GM12878 (cell line): ENCODE measurements at regions not wholly inside any gene's neighbourhood (a gene's known extent, or its start where the extent isn't known, plus 50 kb on each side); places are given as distances from the start of the nearest gene placed in this dataset.

ENCODE experiments used
- ATAC-seq: fragments of 200-7000 bp; cut with Tn5 transposase; 3 replicates; pipeline ENCODE4 v1.9.1; 2020; ENCODE audit warnings: mild to moderate bottlenecking, moderate library complexity
- BruUV-seq: library from RNA; stranded (reverse); fragments of 400-500 nt; replicated peaks from 2 replicates; lab custom pipeline; 2021; lab: Mats Ljungman, UMichigan
- CTCF ChIA-PET: fragments of 300-600 bp; sonication (Branson Sonifier 250); formaldehyde crosslinking; extraction: SDS; loops from one replicate; lab custom pipeline; 2021; ENCODE audit warnings: inconsistent platforms; lab: Yijun Ruan, JAX
- POLR2A ChIA-PET: fragments of 350-600 bp; formaldehyde crosslinking; extraction: SDS; loops from one replicate; lab custom pipeline; 2021; ENCODE audit warnings: inconsistent platforms; lab: Charles Lee
- RAD21 ChIA-PET: fragments of 300-600 bp; sonication (Branson Sonifier 250); formaldehyde crosslinking; loops from one replicate; lab custom pipeline; 2023; ENCODE audit warnings: antibody characterized with exemption; ENCODE audit not compliant: unreplicated experiment; lab: Charles Lee
- SMC1A ChIA-PET: fragments of 300-600 bp; sonication (Branson Sonifier 250); formaldehyde crosslinking; loops from one replicate; lab custom pipeline; 2023; ENCODE audit not compliant: unreplicated experiment, uncharacterized antibody; lab: Charles Lee
- DNase-seq: peaks from one replicate; pipeline ENCODE4 v3.0.0-alpha.2; 2011; ENCODE audit warnings: low read depth, low spot score
- FAIRE-seq: peaks from 3 replicates; lab custom pipeline; 2011; peaks lifted over from hg19 to GRCh38; lab: Jason Lieb, UNC
- H2AFZ ChIP-seq: 2 replicates; pipeline ENCODE4 v1.6.0; 2011; ENCODE audit warnings: low read depth, low read length, control low read depth; ENCODE audit not compliant: control insufficient read depth
- H3K27ac ChIP-seq: 2 replicates; pipeline ENCODE4 v1.5.1; 2011; ENCODE audit warnings: control low read depth; ENCODE audit not compliant: control insufficient read depth, insufficient read depth
- H3K27me3 ChIP-seq, 2 experiments: replicated peaks in 1 of 2; 2 replicates each; pipeline versions ENCODE4 v1.6.0 to v1.6.1; 2011; ENCODE audit warnings: low read length in 1 of 2; ENCODE audit not compliant: control insufficient read depth in 2 of 2, insufficient read depth in 2 of 2
- H3K36me3 ChIP-seq, 2 experiments: 2 replicates each; pipeline ENCODE4 v1.5.1; 2011; ENCODE audit warnings: low read length in 1 of 2; ENCODE audit not compliant: control insufficient read depth in 2 of 2, insufficient read depth in 2 of 2
- H3K4me1 ChIP-seq: 2 replicates; pipeline ENCODE4 v1.6.1; 2011; ENCODE audit warnings: mild to moderate bottlenecking, low read length, moderate library complexity, mixed read lengths; ENCODE audit not compliant: control insufficient read depth, insufficient read depth
- H3K4me2 ChIP-seq: 2 replicates; pipeline ENCODE4 v1.6.0; 2011; ENCODE audit warnings: control low read depth; ENCODE audit not compliant: control insufficient read depth, insufficient read depth
- H3K4me3 ChIP-seq: fragments of 200-600 bp; sonication (generic); 2 replicates; pipeline ENCODE4 v1.5.1; 2016
- H3K79me2 ChIP-seq: 2 replicates; pipeline ENCODE4 v1.6.0; 2011; ENCODE audit warnings: low read length; ENCODE audit not compliant: control insufficient read depth, insufficient read depth
- H3K9ac ChIP-seq: 2 replicates; pipeline ENCODE4 v1.8.0; 2011; ENCODE audit warnings: low read length, control low read depth, mixed read lengths; ENCODE audit not compliant: control insufficient read depth, insufficient read depth
- H3K9me3 ChIP-seq: replicated peaks from 3 replicates; pipeline ENCODE4 v1.5.1; 2011; ENCODE audit warnings: mild to moderate bottlenecking, low read length; ENCODE audit not compliant: control insufficient read depth, insufficient read depth
- H4K20me1 ChIP-seq: 2 replicates; pipeline ENCODE4 v1.6.0; 2011; ENCODE audit not compliant: control insufficient read depth, insufficient read depth
- BRCA1 ChIP-seq: IDR thresholded peaks from 2 replicates; pipeline ENCODE4 v1.6.1; 2011; ENCODE audit warnings: low read depth, low read length, improper control_type of control experiment
- CHD1 ChIP-seq: IDR thresholded peaks from 2 replicates; pipeline ENCODE4 v1.6.1; 2012; ENCODE audit warnings: low read depth, low read length, improper control_type of control experiment
- CHD2 ChIP-seq: IDR thresholded peaks from 2 replicates; pipeline ENCODE4 v1.6.1; 2011; ENCODE audit warnings: low read depth, low read length, improper control_type of control experiment, borderline replicate concordance
- HDAC2 ChIP-seq: fragments of 200-600 bp; sonication (generic); IDR thresholded peaks from 2 replicates; pipeline ENCODE4 v1.6.1; 2017
- HDAC6 ChIP-seq: fragments of 200-600 bp; sonication (generic); IDR thresholded peaks from one replicate; pipeline ENCODE4 v1.8.0; 2017; ENCODE audit warnings: antibody characterized with exemption; ENCODE audit not compliant: unreplicated experiment
- RAD51 ChIP-seq: fragments of 450-650 bp; IDR thresholded peaks from 2 replicates; pipeline ENCODE4 v1.6.1; 2016; ENCODE audit warnings: moderate library complexity, mild to moderate bottlenecking, inconsistent platforms
- RFX5 ChIP-seq: IDR thresholded peaks from 2 replicates; pipeline ENCODE4 v1.6.1; 2011; ENCODE audit warnings: low read depth, low read length, improper control_type of control experiment
- RUNX3 ChIP-seq: IDR thresholded peaks from 2 replicates; pipeline ENCODE4 v1.6.1; 2012; ENCODE audit warnings: low read length, inconsistent platforms
- SIX5 ChIP-seq: IDR thresholded peaks from 2 replicates; pipeline ENCODE4 v1.6.1; 2011; ENCODE audit warnings: mild to moderate bottlenecking, low read depth, low read length, moderate library complexity; ENCODE audit not compliant: severe bottlenecking
- TCF12 ChIP-seq: IDR thresholded peaks from 2 replicates; pipeline ENCODE4 v1.6.1; 2011; ENCODE audit warnings: low read depth, mild to moderate bottlenecking, low read length
- TCF7 ChIP-seq: IDR thresholded peaks from 2 replicates; pipeline ENCODE4 v1.6.1; 2014; ENCODE audit warnings: antibody characterized with exemption, borderline replicate concordance
- USF2 ChIP-seq: IDR thresholded peaks from 2 replicates; pipeline ENCODE4 v1.6.1; 2011; ENCODE audit warnings: low read depth, low read length, improper control_type of control experiment, borderline replicate concordance
- in situ Hi-C: fragments of 300-500 bp; cut with MboI; formaldehyde crosslinking; loops from 9 replicates; pipeline ENCODE4 v1.14.3; 2018; ENCODE audit warnings: mixed read lengths
- intact Hi-C: fragments of 100-400 bp; cut with micrococcal nuclease; formaldehyde crosslinking; loops from one replicate; pipeline ENCODE4 v1.14.2; 2022; ENCODE audit not compliant: unreplicated experiment

- ChIA-PET SMC1A (interaction anchor here (1.0 kb wide), 1 partner anchor 15 kb away, joined by 3 read pairs; no protein-coding TSS in a partner anchor), POLR2A (no interaction called here), RAD21 (no interaction called here), CTCF (interaction anchor here (0.6 kb wide), 1 partner anchor 405 kb away, joined by 4 read pairs; no protein-coding TSS in a partner anchor)
- Histone ChIP-seq H3K9ac (no peak overlapping the region), H3K36me3 (no peaks in the 10 kb centered on the region), H4K20me1 (no peaks in the 10 kb centered on the region), H3K4me3 (no peak overlapping the region), H3K27me3 (no peaks in the 10 kb centered on the region), H2AFZ (no peak overlapping the region), H3K9me3 (no peaks in the 10 kb centered on the region), H3K27ac (no peak overlapping the region), H3K4me2 (no peak overlapping the region), H3K79me2 (no peaks in the 10 kb centered on the region), H3K4me1 (no peaks in the 10 kb centered on the region)
- intact Hi-C loops (no loop called here), in situ Hi-C loops (no loop called here)
- no peak for ATAC-seq
- FAIRE-seq = no peak
- no TSS peak for BruUV-seq
- TF ChIP-seq RAD51 = no peak
- no peak for TF ChIP-seq SIX5
- TF ChIP-seq CHD2 = no peak
- TF ChIP-seq BRCA1 = no peak
- no peak for TF ChIP-seq HDAC6
- TF ChIP-seq TCF7 = no peak
- no peak for TF ChIP-seq TCF12
- no peak for TF ChIP-seq RUNX3
- no peak for TF ChIP-seq USF2
- TF ChIP-seq HDAC2 = no peak
- no peak for TF ChIP-seq CHD1
- no peak for TF ChIP-seq RFX5
- DNase-seq = no peak
These were observed 460.6 kb downstream of the TSN start for GRCh38 chr2:122216071-122216470.
